ENCODE measurements at regions not wholly inside any gene's neighbourhood (a gene's known extent, or its start where the extent isn't known, plus 50 kb on each side); places are given as distances from the start of the nearest gene placed in this dataset.

DNA sequence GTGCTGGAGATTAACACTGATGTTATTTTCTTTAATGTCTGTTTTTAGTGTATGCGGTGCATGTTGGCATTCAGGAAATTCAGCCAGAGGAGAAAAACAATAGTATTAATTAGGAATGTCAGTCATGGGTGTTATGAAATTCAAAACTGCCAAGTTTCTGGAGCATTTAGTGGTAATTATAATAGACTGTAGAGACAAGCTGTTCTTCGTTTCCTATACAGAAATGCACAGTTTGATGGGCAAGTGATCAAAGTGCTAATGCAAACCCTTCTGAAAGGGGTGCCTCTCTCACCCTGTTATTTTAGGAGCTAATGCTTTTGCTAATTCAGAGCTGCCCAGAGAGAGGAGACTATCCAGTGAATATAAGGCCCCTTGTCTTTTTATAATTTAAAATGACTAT is 573.8 kb upstream of the EEF2KMT start:
- dilution Hi-C loops (cut with MboI; ENCODE audit: extremely low pct_ligation_motif_present, low sequenced_read_pairs): no loop called here

GRCh38 chr16:5670198-5670597 is 572.6 kb upstream of the EEF2KMT start:
- TF ChIP-seq EZH2 (IDR thresholded peaks at IDR 0.05; ENCODE audit: low read length) (no peak), CTCF (optimal IDR thresholded peaks at IDR 0.05 in 1 of 3, IDR thresholded peaks at IDR 0.05 in 1 of 3, conservative IDR thresholded peaks at IDR 0.05 in 1 of 3; ENCODE audit: extremely low read depth in 1 of 3, insufficient read depth in 2 of 3, low read length in 3 of 3) (no peak)
- Histone ChIP-seq H3K4me1 (ENCODE audit: control insufficient read depth, extremely low read depth, insufficient read depth, low read length) (no peaks in the 10 kb centered on the region), H3K27ac (ENCODE audit: control insufficient read depth, insufficient read depth, low read length) (no peak overlapping the region), H3K27me3 (ENCODE audit: control insufficient read depth, extremely low read depth, insufficient read depth, low read length) (no peaks in the 10 kb centered on the region), H3K79me2 (ENCODE audit: control insufficient read depth, insufficient read depth, low read length) (no peaks in the 10 kb centered on the region), H3K4me2 (ENCODE audit: control insufficient read depth, extremely low read depth, insufficient read depth, low read depth, low read length) (no peak overlapping the region), H3K9ac (ENCODE audit: control insufficient read depth, extremely low read depth, insufficient read depth, low read length) (no peak overlapping the region), H2AFZ (ENCODE audit: control insufficient read depth, low read length) (no peak overlapping the region), H3K9me1 (ENCODE audit: control insufficient read depth, extremely low read depth, insufficient read depth, low read length) (no peaks in the 10 kb centered on the region), H3K4me3 (ENCODE audit: control insufficient read depth in 2 of 3, extremely low read depth in 1 of 3, insufficient read depth in 2 of 3, low read depth in 1 of 3, low read length in 3 of 3) (no peak overlapping the region), H3K9me3 (ENCODE audit: control insufficient read depth, low read depth, low read length) (peaks cover 4% of the 10 kb centered on the region), H3K36me3 (ENCODE audit: control insufficient read depth in 2 of 2, extremely low read depth in 1 of 2, insufficient read depth in 2 of 2, low read length in 2 of 2) (no peaks in the 10 kb centered on the region), H4K20me1 (ENCODE audit: control insufficient read depth, extremely low read depth, insufficient read depth, low read length) (no peaks in the 10 kb centered on the region)
- DNase-seq (ENCODE audit: low read depth, low spot score): no peak
- FAIRE-seq: no peak
- dilution Hi-C loops (cut with MboI; ENCODE audit: extremely low pct_ligation_motif_present, low sequenced_read_pairs): no loop called here

More for the DNA sequence above, 573.8 kb upstream of the EEF2KMT start:
- Histone ChIP-seq H3K79me2 (ENCODE audit: control insufficient read depth, insufficient read depth, low read length) (no peaks in the 10 kb centered on the region), H3K4me1 (ENCODE audit: control insufficient read depth, extremely low read depth, insufficient read depth, low read length) (no peaks in the 10 kb centered on the region), H4K20me1 (ENCODE audit: control insufficient read depth, extremely low read depth, insufficient read depth, low read length) (no peaks in the 10 kb centered on the region), H3K9me1 (ENCODE audit: control insufficient read depth, extremely low read depth, insufficient read depth, low read length) (no peaks in the 10 kb centered on the region), H3K4me3 (ENCODE audit: control insufficient read depth in 2 of 3, extremely low read depth in 1 of 3, insufficient read depth in 2 of 3, low read depth in 1 of 3, low read length in 3 of 3) (no peak overlapping the region), H3K9me3 (ENCODE audit: control insufficient read depth, low read depth, low read length) (peaks cover 7% of the 10 kb centered on the region), H2AFZ (ENCODE audit: control insufficient read depth, low read length) (no peak overlapping the region), H3K9ac (ENCODE audit: control insufficient read depth, extremely low read depth, insufficient read depth, low read length) (no peak overlapping the region), H3K36me3 (ENCODE audit: control insufficient read depth in 2 of 2, extremely low read depth in 1 of 2, insufficient read depth in 2 of 2, low read length in 2 of 2) (no peaks in the 10 kb centered on the region), H3K4me2 (ENCODE audit: control insufficient read depth, extremely low read depth, insufficient read depth, low read depth, low read length) (no peak overlapping the region), H3K27ac (ENCODE audit: control insufficient read depth, insufficient read depth, low read length) (no peak overlapping the region), H3K27me3 (ENCODE audit: control insufficient read depth, extremely low read depth, insufficient read depth, low read length) (no peaks in the 10 kb centered on the region)
- no peak for DNase-seq (ENCODE audit: low read depth, low spot score)
- TF ChIP-seq CTCF (optimal IDR thresholded peaks at IDR 0.05 in 1 of 3, IDR thresholded peaks at IDR 0.05 in 1 of 3, conservative IDR thresholded peaks at IDR 0.05 in 1 of 3; ENCODE audit: extremely low read depth in 1 of 3, insufficient read depth in 2 of 3, low read length in 3 of 3) (no peak), EZH2 (IDR thresholded peaks at IDR 0.05; ENCODE audit: low read length) (no peak)
- FAIRE-seq: no peak

Data from keratinocyte (primary cell).